Natural killer cell treated with Interleukin-12 subunit alpha and Interleukin-12 subunit beta and Interleukin-15 and Interleukin-18, amount 100 ng/mL, for 72 hours (primary cell): ENCODE measurements at regions not wholly inside any gene's neighbourhood (a gene's known extent, or its start where the extent isn't known, plus 50 kb on each side); places are given as distances from the start of the nearest gene placed in this dataset.

Source experiments
- ATAC-seq, 2 donors: fragments of 150-1000 bp; cut with Tn5 transposase in 1 of 2; sonication (Bioruptor Pico), chemical (Tn5 transposase) in 1 of 2; 2 replicates each; pipeline ENCODE4 v1.10.0; 2021
- DNase-seq: peaks from one replicate; pipeline ENCODE4 v3.0.0; 2022; ENCODE audit warnings: low spot score
- H3K27ac Mint-ChIP-seq, 2 donors: 1 replicate in 1 of 2; 2 replicates in 1 of 2; pipeline ENCODE4 v1.8.0; 2022; ENCODE audit warnings: mixed read lengths in 2 of 2, mild to moderate bottlenecking in 1 of 2, moderate library complexity in 1 of 2
- H3K27me3 Mint-ChIP-seq, 2 donors: 1 replicate in 1 of 2; 2 replicates in 1 of 2; pipeline ENCODE4 v1.8.0; 2022; ENCODE audit warnings: mixed read lengths in 2 of 2
- H3K36me3 Mint-ChIP-seq: one replicate; pipeline ENCODE4 v1.8.0; 2022; ENCODE audit warnings: mixed read lengths
- H3K4me1 Mint-ChIP-seq, 2 donors: 1 replicate in 1 of 2; 2 replicates in 1 of 2; pipeline ENCODE4 v1.8.0; 2022; ENCODE audit warnings: low read depth in 2 of 2, mixed read lengths in 2 of 2, mild to moderate bottlenecking in 1 of 2
- H3K4me3 Mint-ChIP-seq: one replicate; pipeline ENCODE4 v1.8.0; 2022; ENCODE audit warnings: mixed read lengths
- H3K9me3 Mint-ChIP-seq: 2 replicates; pipeline ENCODE4 v1.8.0; 2022; ENCODE audit warnings: mixed read lengths

DNA sequence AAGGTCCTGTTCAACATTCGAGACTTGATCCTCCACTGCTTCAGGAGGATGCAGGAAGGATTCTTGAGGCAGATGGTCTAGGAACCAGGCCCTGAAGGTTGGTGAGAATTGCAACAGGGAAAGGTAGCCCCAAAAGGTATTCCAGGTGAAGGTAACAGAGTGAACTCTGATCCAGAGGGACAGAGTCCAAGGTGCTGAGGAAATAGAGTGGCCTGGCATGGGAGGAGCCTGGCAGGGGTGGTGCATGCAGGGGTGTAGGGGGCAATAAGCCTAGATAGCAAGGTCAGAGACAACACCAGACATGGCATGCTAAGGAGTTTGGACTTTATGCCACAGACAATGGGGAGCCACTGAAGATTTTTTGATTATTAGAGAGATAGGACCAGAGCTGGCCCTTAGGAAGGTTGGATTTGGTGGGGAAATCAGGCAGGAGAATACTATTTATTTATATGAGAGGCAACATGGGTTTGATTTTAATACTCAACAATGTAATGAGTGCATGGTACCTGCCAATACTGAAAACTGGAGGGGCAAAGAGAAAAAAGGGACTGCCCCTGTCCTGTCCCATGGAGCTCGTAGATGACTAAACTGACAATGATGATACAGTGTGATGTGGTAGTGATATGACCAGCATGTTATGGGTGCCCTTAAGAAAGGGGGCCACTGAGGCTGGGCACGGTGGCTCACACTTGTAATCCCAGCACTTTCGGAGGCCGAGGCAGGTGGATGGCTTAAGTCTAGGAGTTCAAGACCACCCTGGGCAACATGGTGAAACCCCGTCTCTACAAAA is 50.5 kb upstream of the TMED10 start:
- Mint-ChIP-seq H3K4me3 (peak overlapping the region; percentile 0), H3K36me3 (no peaks in the 10 kb centered on the region), H3K27me3 (peaks cover 0 to 11% of the 10 kb centered on the region in 2 donors), H3K27ac (peak overlapping the region in 1 of 2 donors; percentile 74), H3K9me3 (no peaks in the 10 kb centered on the region), H3K4me1 (peaks cover 58 to 66% of the 10 kb centered on the region in 2 donors)
- DNase-seq (no peak), ATAC-seq (peak; percentile 70 to 79)
